PC-3 (cell line): ENCODE measurements at regions not wholly inside any gene's neighbourhood (a gene's known extent, or its start where the extent isn't known, plus 50 kb on each side); places are given as distances from the start of the nearest gene placed in this dataset.

ENCODE experiments used
- ATAC-seq: fragments of 200-7000 bp; cut with Tn5 transposase; 2 replicates; pipeline ENCODE4 v1.9.1; 2020; ENCODE audit warnings: mild to moderate bottlenecking, moderate library complexity
- BruUV-seq: library from RNA; stranded (reverse); fragments of 400-500 nt; replicated peaks from 2 replicates; lab custom pipeline; 2021; lab: Mats Ljungman, UMichigan
- CTCF ChIA-PET: fragments of 300-600 bp; sonication (Branson Sonifier 250); formaldehyde crosslinking; loops from one replicate; lab custom pipeline; 2022; ENCODE audit warnings: antibody characterized with exemption; lab: Charles Lee
- POLR2A ChIA-PET: fragments of 300-600 bp; sonication (Branson Sonifier 250); formaldehyde crosslinking; loops from one replicate; lab custom pipeline; 2022; ENCODE audit warnings: antibody characterized with exemption; ENCODE audit not compliant: unreplicated experiment; lab: Charles Lee
- DNase-seq: peaks from one replicate; pipeline ENCODE4 v3.0.0-alpha.2; 2015
- H2AFZ ChIP-seq: fragments of 300-600 bp; sonication (generic); 2 replicates; pipeline ENCODE4 v1.6.0; 2016; ENCODE audit warnings: antibody characterized with exemption, low read length
- H3F3A ChIP-seq: fragments of 300-600 bp; sonication (generic); one replicate; pipeline ENCODE4 v1.6.0; 2017; ENCODE audit warnings: antibody characterized with exemption, low read length, control low read depth, mild to moderate bottlenecking; ENCODE audit not compliant: unreplicated experiment
- H3K27ac ChIP-seq: fragments of 300-600 bp; sonication (generic); 2 replicates; pipeline ENCODE4 v1.5.1; 2016; ENCODE audit warnings: mild to moderate bottlenecking, low read length
- H3K27me3 ChIP-seq: fragments of 300-600 bp; sonication (generic); 2 replicates; pipeline ENCODE4 v1.6.1; 2016; ENCODE audit warnings: low read length, mixed read lengths
- H3K36me3 ChIP-seq: fragments of 300-600 bp; sonication (generic); 2 replicates; pipeline ENCODE4 v1.6.1; 2016; ENCODE audit warnings: low read depth, mixed run types, low read length, mixed read lengths
- H3K4me1 ChIP-seq: fragments of 300-600 bp; sonication (generic); 2 replicates; pipeline ENCODE4 v1.5.1; 2016; ENCODE audit warnings: low read length; ENCODE audit not compliant: insufficient read depth
- H3K4me2 ChIP-seq: fragments of 300-600 bp; sonication (generic); 2 replicates; pipeline ENCODE4 v1.6.0; 2016; ENCODE audit warnings: low read length
- H3K4me3 ChIP-seq: fragments of 300-600 bp; sonication (generic); 2 replicates; pipeline ENCODE4 v1.5.1; 2016; ENCODE audit warnings: mild to moderate bottlenecking, low read length, mixed read lengths
- H3K79me2 ChIP-seq: fragments of 300-600 bp; sonication (generic); 2 replicates; pipeline ENCODE4 v1.6.1; 2017; ENCODE audit warnings: low read length, mixed read lengths
- H3K9ac ChIP-seq: fragments of 300-600 bp; sonication (generic); 2 replicates; pipeline ENCODE4 v1.6.0; 2016; ENCODE audit warnings: mild to moderate bottlenecking, low read length
- H3K9me2 ChIP-seq: fragments of 300-600 bp; sonication (generic); replicated peaks from 2 replicates; pipeline ENCODE4 v1.6.1; 2016; ENCODE audit warnings: mixed run types, low read length, mixed read lengths
- H3K9me3 ChIP-seq: fragments of 300-600 bp; sonication (generic); 2 replicates; pipeline ENCODE4 v1.6.1; 2016; ENCODE audit warnings: low read length, mixed read lengths
- H4K20me1 ChIP-seq: fragments of 300-600 bp; sonication (generic); 2 replicates; pipeline ENCODE4 v1.6.1; 2016; ENCODE audit warnings: low read length, mixed read lengths
- EZH2 ChIP-seq: fragments of 300-600 bp; sonication (generic); IDR thresholded peaks from one replicate; pipeline ENCODE4 v1.6.1; 2017; ENCODE audit warnings: antibody characterized with exemption, mild to moderate bottlenecking, low read length; ENCODE audit not compliant: unreplicated experiment
- EZH2phosphoT487 ChIP-seq: fragments of 300-600 bp; sonication (generic); IDR thresholded peaks from 2 replicates; pipeline ENCODE4 v1.6.1; 2018; ENCODE audit warnings: mild to moderate bottlenecking, antibody characterized with exemption, low read length, borderline replicate concordance
- intact Hi-C: fragments of 100-400 bp; cut with micrococcal nuclease; formaldehyde crosslinking; loops from 2 replicates; pipeline ENCODE4 v1.9.0; 2023
- TF ChIP-seq, protein P1 (sequence below): fragments of 300-600 bp; sonication (generic); conservative IDR thresholded peaks from 2 replicates; pipeline ENCODE4 v1.5.1; 2017; ENCODE audit warnings: antibody characterized with exemption, low read depth, mild to moderate bottlenecking, low read length

DNA sequence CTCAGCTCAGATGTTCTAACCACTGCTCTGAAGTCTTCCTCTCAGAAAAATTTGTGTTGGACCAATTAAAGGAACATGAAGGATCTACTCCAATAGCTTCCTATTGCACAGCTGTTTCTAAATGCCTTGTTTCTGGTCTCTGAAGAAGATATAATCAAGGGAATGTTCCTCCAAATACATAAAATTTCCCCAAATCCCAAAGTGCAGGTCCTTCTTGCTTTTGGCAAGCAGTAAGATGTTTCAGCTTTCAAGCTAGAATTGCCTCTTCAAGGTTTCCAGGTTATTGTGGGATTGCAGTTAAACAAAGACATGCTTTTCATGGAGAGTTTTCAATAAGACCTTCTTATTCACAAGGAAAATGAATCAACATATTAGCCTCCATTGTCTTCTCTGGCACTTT, 574.5 kb upstream of the SLIT2 start:
- H3K4me2 ChIP-seq, result no peak overlapping the region
- ChIA-PET POLR2A (no interaction called here), CTCF (no interaction called here)
- no peak overlapping the region for H3K27ac ChIP-seq
- H3K27me3 ChIP-seq, result no peaks in the 10 kb centered on the region
- no peaks in the 10 kb centered on the region for H3K36me3 ChIP-seq
- no peaks in the 10 kb centered on the region for H4K20me1 ChIP-seq
- TF ChIP-seq EZH2phosphoT487 (no peak), EZH2 (no peak)
- TF ChIP-seq, protein P1, sequence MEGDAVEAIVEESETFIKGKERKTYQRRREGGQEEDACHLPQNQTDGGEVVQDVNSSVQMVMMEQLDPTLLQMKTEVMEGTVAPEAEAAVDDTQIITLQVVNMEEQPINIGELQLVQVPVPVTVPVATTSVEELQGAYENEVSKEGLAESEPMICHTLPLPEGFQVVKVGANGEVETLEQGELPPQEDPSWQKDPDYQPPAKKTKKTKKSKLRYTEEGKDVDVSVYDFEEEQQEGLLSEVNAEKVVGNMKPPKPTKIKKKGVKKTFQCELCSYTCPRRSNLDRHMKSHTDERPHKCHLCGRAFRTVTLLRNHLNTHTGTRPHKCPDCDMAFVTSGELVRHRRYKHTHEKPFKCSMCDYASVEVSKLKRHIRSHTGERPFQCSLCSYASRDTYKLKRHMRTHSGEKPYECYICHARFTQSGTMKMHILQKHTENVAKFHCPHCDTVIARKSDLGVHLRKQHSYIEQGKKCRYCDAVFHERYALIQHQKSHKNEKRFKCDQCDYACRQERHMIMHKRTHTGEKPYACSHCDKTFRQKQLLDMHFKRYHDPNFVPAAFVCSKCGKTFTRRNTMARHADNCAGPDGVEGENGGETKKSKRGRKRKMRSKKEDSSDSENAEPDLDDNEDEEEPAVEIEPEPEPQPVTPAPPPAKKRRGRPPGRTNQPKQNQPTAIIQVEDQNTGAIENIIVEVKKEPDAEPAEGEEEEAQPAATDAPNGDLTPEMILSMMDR, result no peak
- H3K4me1 ChIP-seq, result no peaks in the 10 kb centered on the region
- H3K9ac ChIP-seq, result no peak overlapping the region
- no peaks in the 10 kb centered on the region for H3K79me2 ChIP-seq
- ATAC-seq (no peak), DNase-seq (no peak)
- H3K9me3 ChIP-seq, result no peaks in the 10 kb centered on the region
- H3K9me2 ChIP-seq, result no peaks in the 10 kb centered on the region
- H2AFZ ChIP-seq, result no peak overlapping the region
- no peak overlapping the region for H3K4me3 ChIP-seq
- H3F3A ChIP-seq, result no peaks in the 10 kb centered on the region
- BruUV-seq, result no TSS peak
- intact Hi-C loops, result no loop called here

DNA sequence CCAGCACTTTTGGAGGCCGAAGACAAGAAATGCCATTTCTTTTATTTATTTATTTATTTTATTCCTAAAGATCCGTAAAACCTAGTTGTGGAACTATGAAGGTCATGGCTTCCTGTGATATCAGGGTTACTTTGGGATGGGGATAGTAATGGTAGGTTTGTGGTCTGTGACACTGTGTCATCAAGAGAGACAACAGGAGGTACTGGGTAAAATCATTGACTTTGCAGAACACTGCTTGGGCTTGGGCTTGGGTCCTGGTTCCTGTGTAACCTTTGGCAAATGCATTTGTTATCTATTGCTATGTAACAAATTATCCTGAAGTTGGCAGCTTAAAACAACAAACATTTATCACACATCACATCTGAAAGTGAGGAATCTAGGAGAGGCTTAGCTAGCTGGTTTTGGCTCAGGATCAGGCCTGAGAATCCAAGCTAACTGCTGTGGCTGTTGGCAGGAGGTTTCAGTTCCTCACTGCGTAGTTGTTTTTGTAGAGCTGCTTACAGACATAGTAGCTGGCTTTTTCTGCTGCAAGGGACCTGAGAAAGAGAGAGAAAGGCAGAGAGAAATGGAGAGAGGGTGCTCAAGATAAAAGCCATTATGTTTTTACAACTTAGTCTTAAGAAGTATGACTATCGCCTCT, 576.4 kb upstream of the SLIT2 start:
- ATAC-seq (no peak), DNase-seq (no peak)
- Histone ChIP-seq H3K4me3 (no peak overlapping the region), H3K27ac (no peak overlapping the region), H3K9ac (no peak overlapping the region), H3K4me1 (no peaks in the 10 kb centered on the region), H3K4me2 (no peak overlapping the region), H3F3A (no peaks in the 10 kb centered on the region), H3K79me2 (no peaks in the 10 kb centered on the region), H4K20me1 (no peaks in the 10 kb centered on the region), H3K36me3 (no peaks in the 10 kb centered on the region), H3K9me3 (no peaks in the 10 kb centered on the region), H3K27me3 (no peaks in the 10 kb centered on the region), H2AFZ (no peak overlapping the region), H3K9me2 (no peaks in the 10 kb centered on the region)
- CTCF ChIA-PET, result no interaction called here
- no peak for TF ChIP-seq EZH2
- no peak for TF ChIP-seq EZH2phosphoT487
- TF ChIP-seq, protein P1, result no peak
- POLR2A ChIA-PET, result no interaction called here
- intact Hi-C loops, result no loop called here
- no TSS peak for BruUV-seq

DNA sequence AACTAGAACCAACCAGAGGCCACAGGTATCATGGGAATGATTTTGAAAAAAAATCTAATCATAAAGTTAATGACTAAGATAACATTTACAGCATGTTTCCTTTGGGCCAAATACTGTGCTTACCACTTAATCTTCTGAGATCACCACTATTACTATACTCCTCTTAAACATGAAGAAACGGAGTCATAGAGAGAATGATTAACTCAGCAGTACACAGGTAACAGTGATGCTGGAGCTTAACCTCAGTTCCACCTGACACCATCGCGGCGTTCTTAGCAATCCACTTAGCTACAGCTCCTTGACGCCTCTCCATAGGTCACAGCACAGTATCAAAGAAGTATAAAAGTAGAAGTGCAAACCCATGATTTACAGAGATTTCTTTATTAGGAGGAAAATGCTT, 592.6 kb upstream of the SLIT2 start:
- Histone ChIP-seq H3K9ac (no peak overlapping the region), H3K9me2 (no peaks in the 10 kb centered on the region), H4K20me1 (no peaks in the 10 kb centered on the region), H3K27me3 (no peaks in the 10 kb centered on the region), H3K79me2 (no peaks in the 10 kb centered on the region), H2AFZ (no peak overlapping the region), H3K27ac (no peak overlapping the region), H3K36me3 (no peaks in the 10 kb centered on the region), H3K4me1 (no peaks in the 10 kb centered on the region), H3K4me2 (no peak overlapping the region), H3F3A (no peaks in the 10 kb centered on the region), H3K9me3 (no peaks in the 10 kb centered on the region), H3K4me3 (no peak overlapping the region)
- ChIA-PET CTCF (no interaction called here), POLR2A (interaction anchor here (0.7 kb wide), 1 partner anchor 310 kb away, joined by 3 read pairs; no protein-coding TSS in a partner anchor)
- no TSS peak for BruUV-seq
- ATAC-seq, result no peak
- DNase-seq, result no peak
- intact Hi-C loops, result no loop called here
- TF ChIP-seq EZH2phosphoT487 (no peak), EZH2 (no peak)
- TF ChIP-seq, protein P1, result no peak
